ENCODE measurements at regions not wholly inside any gene's neighbourhood (a gene's known extent, or its start where the extent isn't known, plus 50 kb on each side); places are given as distances from the start of the nearest gene placed in this dataset.

DNA sequence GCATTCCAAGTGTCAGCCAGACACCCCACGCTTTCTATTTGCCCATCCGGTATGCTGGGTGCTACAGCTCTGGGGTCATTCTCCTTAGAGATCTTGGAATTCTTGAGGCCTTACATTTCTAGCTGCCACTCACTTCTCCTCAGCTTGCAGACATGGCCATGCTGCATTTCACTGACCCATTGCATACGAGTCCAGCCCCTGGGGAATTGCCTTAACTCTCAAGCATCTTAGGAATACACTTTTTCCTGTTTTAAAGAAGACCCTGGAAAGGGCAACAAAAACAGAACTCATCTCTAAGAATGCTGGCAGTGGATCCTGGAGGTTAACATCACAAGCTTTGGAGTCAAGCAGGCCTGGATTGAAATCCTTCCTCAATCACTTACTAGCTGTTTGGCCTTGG lies 122.0 kb upstream of the LNX1 start:
- DNase-seq (ENCODE audit: low spot score) (no peak), ATAC-seq (ENCODE audit: low FRiP score) (no peak)
- TF ChIP-seq, protein P1, sequence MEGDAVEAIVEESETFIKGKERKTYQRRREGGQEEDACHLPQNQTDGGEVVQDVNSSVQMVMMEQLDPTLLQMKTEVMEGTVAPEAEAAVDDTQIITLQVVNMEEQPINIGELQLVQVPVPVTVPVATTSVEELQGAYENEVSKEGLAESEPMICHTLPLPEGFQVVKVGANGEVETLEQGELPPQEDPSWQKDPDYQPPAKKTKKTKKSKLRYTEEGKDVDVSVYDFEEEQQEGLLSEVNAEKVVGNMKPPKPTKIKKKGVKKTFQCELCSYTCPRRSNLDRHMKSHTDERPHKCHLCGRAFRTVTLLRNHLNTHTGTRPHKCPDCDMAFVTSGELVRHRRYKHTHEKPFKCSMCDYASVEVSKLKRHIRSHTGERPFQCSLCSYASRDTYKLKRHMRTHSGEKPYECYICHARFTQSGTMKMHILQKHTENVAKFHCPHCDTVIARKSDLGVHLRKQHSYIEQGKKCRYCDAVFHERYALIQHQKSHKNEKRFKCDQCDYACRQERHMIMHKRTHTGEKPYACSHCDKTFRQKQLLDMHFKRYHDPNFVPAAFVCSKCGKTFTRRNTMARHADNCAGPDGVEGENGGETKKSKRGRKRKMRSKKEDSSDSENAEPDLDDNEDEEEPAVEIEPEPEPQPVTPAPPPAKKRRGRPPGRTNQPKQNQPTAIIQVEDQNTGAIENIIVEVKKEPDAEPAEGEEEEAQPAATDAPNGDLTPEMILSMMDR (IDR thresholded peaks at IDR 0.05): no peak

GRCh38 chr4:53712408-53713020 lies 121.2 kb upstream of the LNX1 start:
- TF ChIP-seq, protein P1 (IDR thresholded peaks at IDR 0.05): no peak
- no peak for ATAC-seq (ENCODE audit: low FRiP score)
- DNase-seq (ENCODE audit: low spot score): no peak

GRCh38 chr4:53711926-53712325 lies 120.6 kb upstream of the LNX1 start:
- DNase-seq (ENCODE audit: low spot score) (no peak), ATAC-seq (ENCODE audit: low FRiP score) (no peak)
- TF ChIP-seq, protein P1 (IDR thresholded peaks at IDR 0.05): no peak

DNA sequence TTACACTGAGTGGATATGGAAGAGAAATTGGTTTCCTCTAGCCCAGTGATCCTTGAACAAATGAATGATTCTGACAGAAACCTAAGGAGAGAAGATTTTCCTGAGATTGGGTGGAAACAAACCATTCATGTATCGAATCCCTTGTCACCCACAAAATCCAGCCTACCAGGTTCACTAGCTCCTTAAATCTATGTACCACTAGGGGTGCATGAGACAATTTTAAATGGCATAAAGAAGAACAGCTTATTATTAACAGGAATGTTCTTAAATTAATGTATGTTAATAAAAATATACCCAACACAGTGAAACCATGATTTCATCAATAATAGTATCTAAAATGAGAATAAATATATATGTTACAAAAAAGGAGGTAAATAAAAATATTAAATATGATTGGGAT lies 118.4 kb upstream of the LNX1 start:
- ATAC-seq (ENCODE audit: low FRiP score): no peak
- TF ChIP-seq, protein P1 (IDR thresholded peaks at IDR 0.05): no peak
- DNase-seq (ENCODE audit: low spot score): no peak

- TF ChIP-seq, protein P1 (IDR thresholded peaks at IDR 0.05): no peak
- ATAC-seq (ENCODE audit: low FRiP score) (no peak), DNase-seq (ENCODE audit: low spot score) (no peak)
These were observed 116.2 kb upstream of the LNX1 start for GRCh38 chr4:53707491-53707890.

DNA sequence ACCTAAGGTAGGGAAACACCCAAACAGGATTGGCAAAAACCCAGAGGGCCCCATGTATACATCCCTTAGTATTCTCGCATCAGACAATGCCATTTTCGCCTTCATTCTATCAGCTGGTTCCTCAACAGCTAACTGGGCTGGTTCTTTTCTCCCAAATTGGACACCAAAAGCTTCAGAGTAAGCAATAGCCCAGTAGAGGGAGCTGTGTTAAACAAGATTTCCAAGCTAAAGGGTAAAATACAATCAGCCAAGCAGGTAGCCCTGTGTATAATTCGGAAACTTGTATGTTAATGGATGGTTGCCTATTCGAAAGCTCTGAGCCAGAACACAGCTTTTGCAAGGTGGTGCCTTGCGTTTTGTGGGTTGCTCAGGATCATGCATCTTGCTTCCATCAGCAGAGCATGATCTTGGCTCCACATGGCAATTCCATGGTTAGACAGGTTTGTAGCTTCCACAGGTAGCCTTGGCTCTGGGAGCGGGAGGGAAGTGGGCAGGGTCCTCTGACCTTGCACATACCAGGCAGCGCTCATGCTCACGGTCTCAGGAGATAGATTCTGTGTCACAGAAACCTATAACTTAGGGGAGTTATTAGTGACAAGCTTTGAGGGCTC lies 115.2 kb upstream of the LNX1 start:
- TF ChIP-seq, protein P1 (IDR thresholded peaks at IDR 0.05): no peak
- peak; percentile 37 for ATAC-seq (ENCODE audit: low FRiP score)

DNA sequence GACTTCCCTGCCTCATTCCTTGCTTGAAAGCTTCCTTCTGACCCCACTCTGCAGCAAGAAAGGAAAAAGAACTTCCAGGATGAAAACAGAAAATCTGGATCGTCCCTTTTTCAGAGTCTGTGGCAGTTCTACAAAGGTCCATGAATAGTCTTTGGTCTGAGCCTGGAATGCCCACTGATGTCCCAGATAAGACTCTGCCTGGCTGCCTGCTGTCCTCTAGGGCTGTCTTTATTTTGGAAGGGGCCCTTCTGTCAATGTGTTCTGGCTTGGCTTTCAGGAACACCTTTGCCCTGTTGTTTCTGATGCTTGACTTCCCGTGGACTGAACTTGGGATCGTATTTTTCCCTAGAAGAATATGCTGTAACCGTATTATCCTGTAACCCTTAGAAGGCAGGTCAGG lies 114.7 kb upstream of the LNX1 start:
- TF ChIP-seq, protein P1 (IDR thresholded peaks at IDR 0.05): no peak
- DNase-seq (ENCODE audit: low spot score) (no peak), ATAC-seq (ENCODE audit: low FRiP score) (no peak)

More for the DNA sequence above, 115.2 kb upstream of the LNX1 start:
- DNase-seq (ENCODE audit: low spot score): no peak

Data from omental fat pad (tissue), 3 donors.